SIG-M5 (cell line): ENCODE measurements at regions not wholly inside any gene's neighbourhood (a gene's known extent, or its start where the extent isn't known, plus 50 kb on each side); places are given as distances from the start of the nearest gene placed in this dataset.
"Not testable (repeated sequence)": the region's sequence is repeated elsewhere in the genome, so short reads cannot be mapped to it uniquely, and the experiment has no call there.

Source experiments
- DNase-seq: peaks from one replicate; lab custom pipeline; 2025; lab: John Stamatoyannopoulos, UW

- no peak for DNase-seq
Measured at GRCh38 chr3:5545719-5546118, 358.2 kb downstream of the EDEM1 start.

DNA sequence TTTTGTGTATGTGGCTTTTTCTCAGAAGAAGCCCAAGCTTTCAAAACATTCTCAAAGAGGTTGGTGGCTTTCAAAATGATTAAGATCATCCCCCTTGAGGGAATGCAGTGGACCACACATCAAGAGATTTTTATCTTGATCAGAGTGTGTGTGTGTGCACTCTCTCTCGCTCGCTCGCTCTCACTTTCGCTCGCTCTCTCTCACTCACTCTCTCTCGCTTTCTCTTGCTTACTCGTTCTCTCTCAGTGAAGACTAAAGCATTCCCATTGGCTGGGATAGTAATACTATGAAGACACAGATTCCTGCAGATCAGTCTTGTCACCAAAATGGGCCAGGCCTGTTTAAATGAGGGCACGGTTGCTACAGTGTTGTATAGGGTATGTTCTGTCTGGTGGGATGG lies 365.7 kb downstream of the EDEM1 start:
- no peak for DNase-seq

- no peak for DNase-seq
Measured at GRCh38 chr3:5554245-5554747, 366.8 kb downstream of the EDEM1 start.

DNA sequence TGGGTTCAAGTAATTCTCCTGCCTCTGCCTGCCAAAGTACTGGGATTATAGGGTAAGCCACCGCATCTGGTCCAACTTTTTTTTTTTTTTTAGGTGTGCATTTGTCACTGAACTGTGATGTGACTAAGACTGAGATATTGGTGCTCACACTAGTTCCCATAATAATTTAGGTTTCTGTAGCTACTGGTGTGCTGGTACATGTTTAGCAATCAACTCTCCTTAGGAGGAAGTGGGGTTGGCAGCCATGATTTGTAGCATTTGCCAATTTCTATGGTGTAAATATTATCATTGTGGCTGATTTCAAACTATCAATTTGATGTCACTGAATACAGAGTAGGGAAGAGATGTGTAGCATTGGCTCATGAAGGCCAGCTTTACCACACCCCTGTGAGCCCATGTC lies 372.7 kb downstream of the EDEM1 start:
- no peak for DNase-seq

- DNase-seq = no peak
Measured at GRCh38 chr3:5563537-5564277, 376.2 kb downstream of the EDEM1 start.

- DNase-seq = no peak
Measured at GRCh38 chr3:5564278-5564666, 376.8 kb downstream of the EDEM1 start.

GRCh38 chr3:5565026-5565425 lies 377.5 kb downstream of the EDEM1 start:
- DNase-seq = no peak

DNA sequence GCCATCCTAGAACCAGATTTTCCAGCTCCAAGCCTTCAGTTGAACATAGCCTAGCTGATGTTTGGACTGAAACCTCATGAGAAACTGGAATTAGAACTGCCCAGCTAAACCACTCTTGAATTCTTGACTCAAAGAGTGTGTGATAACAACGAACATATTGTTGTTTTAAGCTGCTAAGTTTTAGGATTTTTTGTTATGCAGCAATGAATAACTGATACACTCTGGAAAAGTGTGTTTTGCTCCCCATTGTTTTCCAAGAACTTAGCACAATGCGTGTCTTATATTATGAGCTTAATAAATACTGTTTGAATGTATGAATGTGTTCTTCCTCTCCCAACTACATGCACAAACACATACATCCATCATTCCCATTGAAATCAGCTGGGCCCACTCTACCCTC lies 379.6 kb downstream of the EDEM1 start:
- no peak for DNase-seq

DNA sequence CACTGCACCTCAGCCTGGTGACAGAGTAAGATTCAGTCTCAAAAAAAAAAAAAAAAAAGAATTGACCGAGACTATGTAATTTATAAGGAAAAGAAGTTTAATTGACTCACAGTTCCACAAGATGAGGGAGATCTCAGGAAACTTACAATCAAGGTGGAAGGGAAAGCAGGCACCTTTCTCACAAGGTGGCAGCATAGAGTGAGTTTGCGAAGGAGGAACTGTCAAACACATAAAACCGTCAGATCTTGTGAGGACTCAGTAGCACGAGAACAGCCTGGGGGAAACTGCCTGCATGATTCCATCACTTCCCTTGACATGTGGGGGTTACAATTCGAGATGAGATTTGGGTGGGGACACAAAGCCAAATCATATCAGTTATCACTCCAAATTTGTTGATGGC lies 380.9 kb downstream of the EDEM1 start:
- no peak for DNase-seq

GRCh38 chr3:5569152-5569551 lies 381.6 kb downstream of the EDEM1 start:
- no peak for DNase-seq

- DNase-seq = no peak
Measured at GRCh38 chr3:5572168-5572567, 384.7 kb downstream of the EDEM1 start.

DNA sequence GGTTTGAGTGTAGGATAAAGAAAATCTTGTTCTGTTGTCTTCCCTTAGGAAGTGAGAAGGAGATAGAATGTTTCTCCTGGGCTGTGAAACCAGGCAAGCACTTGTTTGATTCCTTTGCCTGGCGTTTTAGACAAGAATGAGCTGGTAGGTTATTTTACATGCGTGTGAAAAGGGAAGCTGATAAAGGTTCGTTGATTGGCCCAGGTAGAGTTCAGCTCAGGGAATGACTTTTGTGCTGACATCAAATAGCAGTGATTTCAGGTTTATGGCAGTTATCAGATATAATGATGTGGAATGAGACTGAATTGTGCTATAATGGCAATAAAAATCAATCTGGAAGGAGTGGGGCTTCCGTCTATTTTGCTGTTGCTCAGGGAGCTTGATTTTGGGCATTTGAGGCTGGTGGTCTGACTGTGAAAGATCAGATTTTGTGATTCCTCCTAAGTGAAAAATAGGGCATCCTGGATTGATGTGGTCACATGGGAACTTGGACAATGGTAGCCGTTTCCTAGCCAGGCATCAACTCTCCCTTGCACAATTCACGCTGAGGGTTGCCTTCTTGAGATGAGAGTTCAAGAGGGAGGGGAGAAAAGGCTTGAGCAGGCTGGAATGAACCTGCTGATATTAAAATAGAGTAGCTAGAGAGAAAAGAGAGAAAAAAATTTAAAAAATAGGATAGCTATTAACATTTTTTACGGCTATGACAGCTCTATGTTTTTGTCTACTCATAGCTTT lies 388.9 kb downstream of the EDEM1 start:
- DNase-seq = no peak

GRCh38 chr3:5579139-5579602 lies 391.7 kb downstream of the EDEM1 start:
- DNase-seq = no peak

DNA sequence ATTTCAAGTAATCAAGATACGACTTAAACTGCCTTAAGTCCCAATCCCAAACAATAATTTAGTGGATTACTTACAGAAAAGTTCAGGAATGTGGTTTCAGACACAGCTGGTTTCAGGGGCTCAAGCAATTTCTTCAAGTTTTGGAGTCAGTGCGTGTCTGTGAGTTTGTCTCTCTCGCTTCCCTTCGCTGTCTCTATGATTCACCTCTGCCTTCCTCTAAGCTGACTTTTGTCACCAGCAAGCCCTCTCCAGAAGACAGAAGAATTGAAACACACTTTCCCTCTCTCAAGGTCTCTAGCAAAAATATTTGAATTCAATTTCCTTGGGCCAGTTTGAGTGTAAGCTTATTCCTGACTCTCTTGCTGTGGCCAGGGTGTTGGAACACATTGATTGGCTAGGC lies 392.4 kb downstream of the EDEM1 start:
- no peak for DNase-seq

- no peak for DNase-seq
Measured at GRCh38 chr3:5580826-5581225, 393.3 kb downstream of the EDEM1 start.

GRCh38 chr3:5581743-5582142 lies 394.2 kb downstream of the EDEM1 start:
- DNase-seq = no peak

DNA sequence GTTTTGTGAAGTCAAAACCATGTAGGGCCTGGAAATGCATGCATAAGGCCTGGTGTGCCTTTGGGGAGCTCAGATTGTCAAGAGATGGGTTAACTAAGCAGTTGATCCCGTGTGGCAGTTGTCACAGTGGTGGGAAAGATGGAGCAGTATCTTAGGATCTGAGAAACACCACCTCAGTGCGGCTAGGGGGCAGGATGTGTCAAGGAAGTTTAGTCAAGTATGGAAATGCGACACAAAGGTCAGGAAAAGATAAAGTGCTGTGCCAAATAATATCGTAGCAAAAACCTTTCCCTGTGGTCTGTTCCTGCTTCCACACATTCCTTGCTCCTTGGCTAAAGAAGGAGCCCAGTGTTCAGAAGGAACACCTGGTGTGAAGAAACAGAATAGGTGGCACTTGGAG lies 396.4 kb downstream of the EDEM1 start:
- no peak for DNase-seq

GRCh38 chr3:5585085-5585484 lies 397.6 kb downstream of the EDEM1 start:
- DNase-seq = no peak

GRCh38 chr3:5606884-5607472 lies 419.5 kb downstream of the EDEM1 start:
- no peak for DNase-seq

DNA sequence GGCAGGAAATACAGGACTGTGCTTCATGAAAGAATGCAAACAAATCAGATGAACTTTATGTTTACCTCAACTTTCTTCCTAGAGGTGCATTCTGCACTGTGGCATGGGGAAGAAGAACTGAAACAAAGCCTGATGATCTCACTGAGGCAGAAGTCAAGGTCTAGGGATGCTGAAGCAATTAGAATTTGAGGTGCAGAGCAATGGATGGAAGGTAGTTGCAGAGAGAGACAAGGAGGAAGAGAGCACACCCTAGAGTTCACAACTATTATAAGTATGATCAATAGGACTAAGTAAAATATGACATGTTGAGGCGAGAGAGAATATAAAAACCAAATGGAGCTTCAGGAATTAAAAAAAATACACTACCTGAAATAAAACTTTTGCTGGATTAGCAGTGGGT lies 420.1 kb downstream of the EDEM1 start:
- no peak for DNase-seq

DNA sequence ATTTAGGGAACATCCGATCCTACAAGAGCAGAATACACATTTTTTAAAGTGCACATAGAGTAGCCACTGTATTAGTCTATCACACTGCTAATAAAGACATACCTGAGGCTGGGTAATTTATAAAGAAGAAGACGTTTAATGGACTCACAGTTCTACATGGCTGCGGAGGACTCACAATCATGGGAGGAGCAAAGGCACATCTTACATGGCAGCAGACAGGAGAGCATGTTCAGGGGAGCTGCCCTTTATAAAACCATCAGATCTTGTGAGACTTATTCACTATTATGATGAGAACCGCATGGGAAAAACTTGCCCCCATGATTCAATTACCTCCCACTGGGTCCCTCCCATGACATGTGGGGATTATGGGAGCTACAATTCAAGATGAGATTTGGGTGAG lies 421.5 kb downstream of the EDEM1 start:
- not testable (repeated sequence) for DNase-seq

DNA sequence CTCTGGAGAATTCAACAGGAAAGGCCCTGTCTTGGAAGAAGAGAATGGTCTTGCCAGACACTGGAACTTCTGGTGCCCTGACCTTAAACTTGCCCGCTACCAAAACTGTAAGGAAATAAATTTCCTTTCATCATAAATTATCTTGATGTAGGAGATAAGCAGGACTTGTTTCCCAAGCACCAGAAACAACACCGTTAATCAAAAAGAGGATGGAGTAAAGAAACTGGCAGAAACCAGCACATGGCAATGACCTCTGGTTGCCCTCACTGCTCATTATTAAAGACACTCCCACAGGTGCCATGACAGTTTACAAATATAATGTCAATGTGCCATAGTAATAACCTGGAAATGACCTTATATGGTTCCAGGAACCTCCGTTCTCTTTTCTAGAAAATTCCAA lies 426.1 kb downstream of the EDEM1 start:
- no peak for DNase-seq

- no peak for DNase-seq
Measured at GRCh38 chr3:5616873-5617272, 429.4 kb downstream of the EDEM1 start.
